ENCODE measurements at regions not wholly inside any gene's neighbourhood (a gene's known extent, or its start where the extent isn't known, plus 50 kb on each side); places are given as distances from the start of the nearest gene placed in this dataset.
"Not testable (repeated sequence)": the region's sequence is repeated elsewhere in the genome, so short reads cannot be mapped to it uniquely, and the experiment has no call there.

DNA sequence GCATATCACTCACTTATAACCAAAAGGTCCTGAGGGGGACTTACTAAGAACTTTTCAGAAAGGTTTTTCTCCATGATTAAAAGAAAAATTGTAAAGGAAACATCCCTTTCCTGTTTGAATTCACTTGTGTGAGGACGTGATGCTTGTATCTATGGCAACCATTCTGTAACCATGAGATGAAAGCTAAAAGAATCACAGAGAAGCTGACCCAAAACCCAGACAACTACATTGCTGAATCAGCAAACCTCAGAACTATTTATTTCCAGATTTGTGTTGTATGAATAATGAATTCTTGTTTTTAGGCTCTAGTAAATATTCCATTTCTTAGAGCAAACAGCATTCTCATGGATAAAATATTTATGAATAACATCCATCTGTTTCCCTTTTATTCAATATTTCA, 91.2 kb downstream of the RCHY1 start:
- H3K27ac ChIP-seq = no peak overlapping the region
- TF ChIP-seq ZFX (IDR thresholded peaks at IDR 0.05; ENCODE audit: borderline replicate concordance) = no peak
- TF ChIP-seq, protein P1, sequence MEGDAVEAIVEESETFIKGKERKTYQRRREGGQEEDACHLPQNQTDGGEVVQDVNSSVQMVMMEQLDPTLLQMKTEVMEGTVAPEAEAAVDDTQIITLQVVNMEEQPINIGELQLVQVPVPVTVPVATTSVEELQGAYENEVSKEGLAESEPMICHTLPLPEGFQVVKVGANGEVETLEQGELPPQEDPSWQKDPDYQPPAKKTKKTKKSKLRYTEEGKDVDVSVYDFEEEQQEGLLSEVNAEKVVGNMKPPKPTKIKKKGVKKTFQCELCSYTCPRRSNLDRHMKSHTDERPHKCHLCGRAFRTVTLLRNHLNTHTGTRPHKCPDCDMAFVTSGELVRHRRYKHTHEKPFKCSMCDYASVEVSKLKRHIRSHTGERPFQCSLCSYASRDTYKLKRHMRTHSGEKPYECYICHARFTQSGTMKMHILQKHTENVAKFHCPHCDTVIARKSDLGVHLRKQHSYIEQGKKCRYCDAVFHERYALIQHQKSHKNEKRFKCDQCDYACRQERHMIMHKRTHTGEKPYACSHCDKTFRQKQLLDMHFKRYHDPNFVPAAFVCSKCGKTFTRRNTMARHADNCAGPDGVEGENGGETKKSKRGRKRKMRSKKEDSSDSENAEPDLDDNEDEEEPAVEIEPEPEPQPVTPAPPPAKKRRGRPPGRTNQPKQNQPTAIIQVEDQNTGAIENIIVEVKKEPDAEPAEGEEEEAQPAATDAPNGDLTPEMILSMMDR (IDR thresholded peaks at IDR 0.05) = no peak

GRCh38 chr4:75412746-75413145, 101.5 kb downstream of the RCHY1 start:
- no peak overlapping the region for H3K27ac ChIP-seq
- TF ChIP-seq ZFX (IDR thresholded peaks at IDR 0.05; ENCODE audit: borderline replicate concordance) = no peak

GRCh38 chr4:75398501-75398900, 115.7 kb downstream of the RCHY1 start:
- no peak overlapping the region for H3K27ac ChIP-seq
- no peak for TF ChIP-seq ZFX (IDR thresholded peaks at IDR 0.05; ENCODE audit: borderline replicate concordance)
- TF ChIP-seq, protein P1 (IDR thresholded peaks at IDR 0.05) = no peak

GRCh38 chr4:75391489-75392166, 122.6 kb downstream of the RCHY1 start:
- TF ChIP-seq ZFX (IDR thresholded peaks at IDR 0.05; ENCODE audit: borderline replicate concordance) = no peak
- TF ChIP-seq, protein P1 (IDR thresholded peaks at IDR 0.05) = no peak
- no peak overlapping the region for H3K27ac ChIP-seq

DNA sequence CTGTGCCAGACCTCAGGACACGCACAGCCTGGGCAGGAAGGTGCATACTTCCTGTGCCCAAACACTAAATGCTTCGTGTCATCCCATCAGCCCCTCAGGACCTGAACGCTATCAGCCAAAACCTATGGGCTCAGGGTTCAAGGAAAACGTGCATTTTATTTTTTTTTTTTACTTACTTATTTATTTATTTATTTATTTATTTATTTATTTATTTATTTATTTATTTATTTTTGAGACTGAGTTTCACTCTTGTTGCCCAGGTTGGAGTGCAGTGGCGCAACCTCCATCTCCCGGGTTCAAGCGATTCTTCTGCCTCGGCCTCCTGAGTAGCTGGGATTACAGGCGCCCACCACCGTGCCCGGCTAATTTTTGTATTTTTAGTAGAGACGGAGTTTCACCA, 127.8 kb downstream of the RCHY1 start:
- not testable (repeated sequence) for H3K27ac ChIP-seq

- H3K27ac ChIP-seq = no peak overlapping the region
- TF ChIP-seq, protein P1 (IDR thresholded peaks at IDR 0.05) = no peak
- no peak for TF ChIP-seq ZFX (IDR thresholded peaks at IDR 0.05; ENCODE audit: borderline replicate concordance)
Observed at GRCh38 chr4:75385106-75385505, 129.1 kb downstream of the RCHY1 start.

DNA sequence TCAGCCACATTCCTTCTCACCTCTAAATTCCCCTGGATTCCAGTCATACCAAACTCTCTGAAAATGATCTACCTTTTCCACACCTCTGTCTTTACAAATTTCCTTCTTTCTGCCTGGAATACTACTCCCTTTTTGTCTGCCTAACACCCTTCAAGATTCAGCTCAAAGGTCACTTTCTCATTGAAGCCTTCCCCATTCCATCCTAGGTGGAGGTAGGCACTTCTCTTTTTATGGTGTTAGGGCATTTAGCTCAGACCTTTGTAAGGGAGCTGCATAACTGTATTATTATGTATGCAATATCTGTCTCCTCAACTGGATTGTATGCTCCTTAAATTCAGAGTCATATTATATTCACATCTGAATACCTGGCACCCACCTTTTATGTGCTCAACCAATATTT, 137.7 kb downstream of the RCHY1 start:
- H3K27ac ChIP-seq = no peak overlapping the region
- no peak for TF ChIP-seq ZFX (IDR thresholded peaks at IDR 0.05; ENCODE audit: borderline replicate concordance)
- TF ChIP-seq, protein P1 (IDR thresholded peaks at IDR 0.05) = no peak

DNA sequence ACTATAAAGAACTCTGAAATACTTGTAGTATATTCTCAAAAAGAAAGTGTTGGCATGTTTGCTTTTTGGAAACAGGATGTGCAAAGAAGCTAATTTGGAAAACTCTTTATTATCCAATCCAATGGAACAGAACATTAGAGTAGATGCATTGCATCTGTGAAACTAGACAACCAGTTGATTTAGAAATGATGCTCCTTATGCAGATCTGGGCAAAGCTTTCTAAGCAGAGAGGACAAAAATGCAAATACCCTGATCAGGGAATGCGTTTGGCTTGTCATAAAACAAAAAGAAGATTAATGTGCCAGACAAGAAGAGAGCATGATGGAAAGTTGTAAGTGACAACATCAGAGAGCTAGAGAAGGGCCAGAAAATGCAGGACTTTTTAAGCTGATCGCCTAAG, 142.3 kb downstream of the RCHY1 start:
- H3K27ac ChIP-seq = no peak overlapping the region
- TF ChIP-seq, protein P1 (IDR thresholded peaks at IDR 0.05) = no peak
- TF ChIP-seq ZFX (IDR thresholded peaks at IDR 0.05; ENCODE audit: borderline replicate concordance) = no peak
